ENCODE measurements at regions not wholly inside any gene's neighbourhood (a gene's known extent, or its start where the extent isn't known, plus 50 kb on each side); places are given as distances from the start of the nearest gene placed in this dataset.

- TF ChIP-seq CTCF (IDR thresholded peaks at IDR 0.05 in 8 of 11, conservative IDR thresholded peaks at IDR 0.05 in 3 of 11) (no peak), POLR2A (IDR thresholded peaks at IDR 0.05) (no peak)
These were observed 916.7 kb upstream of the TMPRSS15 start for GRCh38 chr21:19320291-19320690.
